ENCODE measurements at regions not wholly inside any gene's neighbourhood (a gene's known extent, or its start where the extent isn't known, plus 50 kb on each side); places are given as distances from the start of the nearest gene placed in this dataset.

GRCh38 chr19:27529158-27529557 lies 1683.8 kb downstream of the UQCRFS1 start:
- no peaks in the 10 kb centered on the region for H4K20me1 ChIP-seq (ENCODE audit: insufficient read depth, low read length)
- no peak overlapping the region for H3K9ac ChIP-seq (ENCODE audit: low read depth, low read length)
- no peaks in the 10 kb centered on the region for H3K36me3 ChIP-seq (ENCODE audit: insufficient read depth, low read length)
- H3K79me2 ChIP-seq (ENCODE audit: insufficient read depth, low read length): no peaks in the 10 kb centered on the region
- no peak for TF ChIP-seq EZH2 (IDR thresholded peaks at IDR 0.05; ENCODE audit: borderline replicate concordance, low read depth, low read length, severe bottlenecking)
- TF ChIP-seq CTCF (IDR thresholded peaks at IDR 0.05; ENCODE audit: borderline replicate concordance, extremely low read depth, low read length, poor library complexity, severe bottlenecking): no peak
- no peak overlapping the region for H2AFZ ChIP-seq (ENCODE audit: low read depth, low read length)
- no peaks in the 10 kb centered on the region for H3K4me1 ChIP-seq (ENCODE audit: insufficient read depth, low read length)
- no peak for ATAC-seq (ENCODE audit: insufficient read depth, low read depth)
- H3K9me3 ChIP-seq (ENCODE audit: insufficient read depth, low read length, severe bottlenecking): peaks cover 75% of the 10 kb centered on the region
- H3K27ac ChIP-seq (ENCODE audit: low read length): no peak overlapping the region
- H3K27me3 ChIP-seq (ENCODE audit: insufficient read depth, low read length, poor library complexity): no peaks in the 10 kb centered on the region
- no peak overlapping the region for H3K4me2 ChIP-seq (ENCODE audit: insufficient read depth, low read length)
- no peak overlapping the region for H3K4me3 ChIP-seq (ENCODE audit: low read depth in 1 of 2, low read length in 2 of 2)
- DNase-seq: no peak

- Histone ChIP-seq H2AFZ (ENCODE audit: low read depth, low read length) (no peak overlapping the region), H3K27me3 (ENCODE audit: insufficient read depth, low read length, poor library complexity) (no peaks in the 10 kb centered on the region), H3K4me3 (ENCODE audit: low read depth in 1 of 2, low read length in 2 of 2) (no peak overlapping the region), H3K36me3 (ENCODE audit: insufficient read depth, low read length) (no peaks in the 10 kb centered on the region), H3K79me2 (ENCODE audit: insufficient read depth, low read length) (no peaks in the 10 kb centered on the region), H3K27ac (ENCODE audit: low read length) (no peak overlapping the region), H3K4me1 (ENCODE audit: insufficient read depth, low read length) (no peaks in the 10 kb centered on the region), H3K4me2 (ENCODE audit: insufficient read depth, low read length) (no peak overlapping the region), H3K9ac (ENCODE audit: low read depth, low read length) (no peak overlapping the region), H3K9me3 (ENCODE audit: insufficient read depth, low read length, severe bottlenecking) (peaks cover 21% of the 10 kb centered on the region), H4K20me1 (ENCODE audit: insufficient read depth, low read length) (no peaks in the 10 kb centered on the region)
- DNase-seq (no peak), ATAC-seq (ENCODE audit: insufficient read depth, low read depth) (no peak)
- TF ChIP-seq EZH2 (IDR thresholded peaks at IDR 0.05; ENCODE audit: borderline replicate concordance, low read depth, low read length, severe bottlenecking) (no peak), CTCF (IDR thresholded peaks at IDR 0.05; ENCODE audit: borderline replicate concordance, extremely low read depth, low read length, poor library complexity, severe bottlenecking) (no peak)
These were observed 1690.7 kb downstream of the UQCRFS1 start for GRCh38 chr19:27522223-27522622.

Data from DND-41 (cell line).